H1 (cell line): ENCODE measurements at regions not wholly inside any gene's neighbourhood (a gene's known extent, or its start where the extent isn't known, plus 50 kb on each side); places are given as distances from the start of the nearest gene placed in this dataset.

Experiments used
- CTCF ChIA-PET: fragments of 300-600 bp; sonication (Branson Sonifier 250); formaldehyde crosslinking; loops from one replicate; lab custom pipeline; 2021; ENCODE audit not compliant: partially characterized antibody; lab: Charles Lee
- POLR2A ChIA-PET: fragments of 300-600 bp; sonication (Branson Sonifier 250); formaldehyde crosslinking; loops from one replicate; lab custom pipeline; 2021; ENCODE audit warnings: inconsistent platforms; ENCODE audit not compliant: partially characterized antibody; lab: Charles Lee
- DNase-seq, 2 experiments: peaks; one replicate each; pipeline versions ENCODE4 v3.0.0 to v3.0.0-alpha.2; 2010 to 2022; ENCODE audit warnings: low spot score in 2 of 2, low read depth in 1 of 2, mixed read lengths in 1 of 2
- FAIRE-seq: peaks from 2 replicates; lab custom pipeline; 2011; peaks lifted over from hg19 to GRCh38; lab: Jason Lieb, UNC
- H2AFZ ChIP-seq: 2 replicates; pipeline ENCODE4 v1.8.1; 2012; ENCODE audit warnings: low read length, inconsistent platforms
- H2AK5ac ChIP-seq: 2 replicates; pipeline ENCODE4 v1.6.1; 2013; ENCODE audit warnings: low read depth, low read length
- H2BK120ac ChIP-seq: replicated peaks from 2 replicates; pipeline ENCODE3; 2013; ENCODE audit warnings: low read depth, low read length, inconsistent platforms
- H2BK12ac ChIP-seq: 2 replicates; pipeline ENCODE4 v1.6.1; 2013; ENCODE audit warnings: low read depth, low read length
- H2BK15ac ChIP-seq: 2 replicates; pipeline ENCODE4 v1.6.1; 2013; ENCODE audit warnings: low read length
- H2BK20ac ChIP-seq: 2 replicates; pipeline ENCODE4 v1.6.1; 2013; ENCODE audit warnings: low read length
- H2BK5ac ChIP-seq: 2 replicates; pipeline ENCODE4 v1.6.1; 2013; ENCODE audit warnings: low read depth, low read length
- H3K14ac ChIP-seq: 2 replicates; pipeline ENCODE4 v1.6.1; 2013; ENCODE audit warnings: inconsistent platforms; ENCODE audit not compliant: insufficient read length
- H3K18ac ChIP-seq: 2 replicates; pipeline ENCODE4 v1.6.1; 2013; ENCODE audit warnings: low read length; ENCODE audit errors: extremely low read depth
- H3K23ac ChIP-seq: 2 replicates; pipeline ENCODE4 v1.6.1; 2013; ENCODE audit warnings: inconsistent platforms; ENCODE audit not compliant: insufficient read length
- H3K23me2 ChIP-seq: 2 replicates; pipeline ENCODE4 v1.6.1; 2013; ENCODE audit warnings: low read depth, low read length
- H3K27ac ChIP-seq: 2 replicates; pipeline ENCODE4 v1.6.1; 2011; ENCODE audit warnings: low read depth, low read length, inconsistent platforms
- H3K27me3 ChIP-seq, 4 experiments: replicated peaks in 1 of 4; 1 replicate in 1 of 4; 2 replicates in 3 of 4; pipeline versions ENCODE4 v1.6.1 to v1.8.1; 2011 to 2013; ENCODE audit warnings: low read length in 3 of 4, mild to moderate bottlenecking in 3 of 4, inconsistent platforms in 2 of 4, mixed read lengths in 2 of 4, moderate library complexity in 1 of 4; ENCODE audit not compliant: control insufficient read depth in 3 of 4, insufficient read depth in 3 of 4; ENCODE audit errors: extremely low read depth in 1 of 4
- H3K36me3 ChIP-seq, 4 experiments: 2 replicates each; pipeline versions ENCODE4 v1.6.1 to v1.8.1; 2011 to 2013; ENCODE audit warnings: mild to moderate bottlenecking in 4 of 4, low read length in 3 of 4, moderate library complexity in 2 of 4, control low read depth in 1 of 4, inconsistent platforms in 1 of 4; ENCODE audit not compliant: insufficient read depth in 4 of 4, control insufficient read depth in 2 of 4
- H3K4ac ChIP-seq: replicated peaks from 2 replicates; pipeline ENCODE3; 2013; ENCODE audit warnings: low read length, low read depth, mixed read lengths, inconsistent platforms; ENCODE audit not compliant: insufficient read length
- H3K4me1 ChIP-seq, 4 experiments: replicated peaks in 1 of 4; 1 replicate in 1 of 4; 2 replicates in 3 of 4; pipeline versions ENCODE4 v1.6.1 to v1.8.1; 2011 to 2013; ENCODE audit warnings: low read length in 3 of 4, inconsistent platforms in 2 of 4, mixed read lengths in 1 of 4; ENCODE audit not compliant: insufficient read depth in 4 of 4, control insufficient read depth in 3 of 4
- H3K4me2 ChIP-seq, 2 experiments: 2 replicates each; pipeline versions ENCODE4 v1.6.1 to v1.8.1; 2011 to 2013; ENCODE audit warnings: low read depth in 2 of 2, low read length in 2 of 2, control low read depth in 1 of 2, inconsistent platforms in 1 of 2, mild to moderate bottlenecking in 1 of 2; ENCODE audit not compliant: insufficient read depth in 1 of 2
- H3K4me3 ChIP-seq, 4 experiments: fragments of 200-600, 300-600 bp in 1 of 4; sonication (generic), shearing (Covaris generic), sonication (Bioruptor Twin) in 1 of 4; 2 replicates each; pipeline versions ENCODE4 v1.5.1 to v1.8.1; 2011 to 2016; ENCODE audit warnings: low read length in 4 of 4, low read depth in 3 of 4, control low read depth in 2 of 4, inconsistent platforms in 2 of 4, mild to moderate bottlenecking in 2 of 4, mixed read lengths in 1 of 4, moderate library complexity in 1 of 4; ENCODE audit not compliant: insufficient read depth in 2 of 4; ENCODE audit errors: extremely low read depth in 1 of 4
- H3K56ac ChIP-seq: replicated peaks from 2 replicates; pipeline ENCODE3; 2013; ENCODE audit warnings: low read depth, mild to moderate bottlenecking, mixed read lengths, low read length, inconsistent platforms; ENCODE audit not compliant: insufficient read length
- H3K79me1 ChIP-seq: 2 replicates; pipeline ENCODE4 v1.6.1; 2013; ENCODE audit warnings: low read depth, low read length, control low read depth
- H3K79me2 ChIP-seq, 2 experiments: 2 replicates each; pipeline versions ENCODE4 v1.6.1 to v1.8.1; 2012 to 2013; ENCODE audit warnings: low read length in 2 of 2, mild to moderate bottlenecking in 2 of 2, inconsistent platforms in 1 of 2; ENCODE audit not compliant: insufficient read depth in 2 of 2, control insufficient read depth in 1 of 2
- H3K9ac ChIP-seq, 4 experiments: replicated peaks in 1 of 4; 1 replicate in 1 of 4; 2 replicates in 3 of 4; pipeline versions ENCODE4 v1.6.1 to v1.8.1; 2011 to 2013; ENCODE audit warnings: low read depth in 3 of 4, low read length in 3 of 4, control low read depth in 2 of 4, mild to moderate bottlenecking in 2 of 4, moderate library complexity in 2 of 4, inconsistent platforms in 1 of 4; ENCODE audit errors: extremely low read depth in 1 of 4
- H3K9me3 ChIP-seq, 2 experiments: 2 replicates each; pipeline versions ENCODE4 v1.6.1 to v1.8.1; 2012 to 2013; ENCODE audit warnings: mild to moderate bottlenecking in 2 of 2, moderate library complexity in 2 of 2, control low read depth in 1 of 2, inconsistent platforms in 1 of 2, low read depth in 1 of 2, low read length in 1 of 2, mixed read lengths in 1 of 2; ENCODE audit not compliant: insufficient read depth in 2 of 2
- H4K20me1 ChIP-seq, 2 experiments: replicated peaks in 1 of 2; 2 replicates each; pipeline versions ENCODE3 to v1.8.1; 2011 to 2013; ENCODE audit warnings: inconsistent platforms in 2 of 2, low read length in 2 of 2, mild to moderate bottlenecking in 1 of 2; ENCODE audit not compliant: insufficient read depth in 2 of 2, control insufficient read depth in 1 of 2
- H4K5ac ChIP-seq: 2 replicates; pipeline ENCODE4 v1.6.1; 2013; ENCODE audit warnings: low read length, low read depth, mixed read lengths, inconsistent platforms; ENCODE audit not compliant: insufficient read length
- H4K8ac ChIP-seq: 2 replicates; pipeline ENCODE4 v1.8.0; 2013; ENCODE audit warnings: mild to moderate bottlenecking, moderate library complexity, low read length, inconsistent platforms; ENCODE audit not compliant: insufficient read depth; ENCODE audit errors: extremely low read depth
- H4K91ac ChIP-seq: replicated peaks from 2 replicates; pipeline ENCODE3; 2013; ENCODE audit warnings: low read length, mixed read lengths, inconsistent platforms; ENCODE audit not compliant: insufficient read length
- BACH1 ChIP-seq: IDR thresholded peaks from 2 replicates; pipeline ENCODE4 v1.6.1; 2012; ENCODE audit warnings: low read length, improper control_type of control experiment
- CBX5 ChIP-seq: fragments of 300-800, 300-1000 bp; sonication (generic); IDR thresholded peaks from 2 replicates; pipeline ENCODE4 v1.7.1; 2016; ENCODE audit warnings: antibody characterized with exemption, low read length, low read depth
- CHD1 ChIP-seq: IDR thresholded peaks from 2 replicates; pipeline ENCODE4 v1.6.1; 2012; ENCODE audit warnings: low read depth, low read length, improper control_type of control experiment
- HDAC2 ChIP-seq, 2 experiments: fragments of 300-600 bp in 1 of 2; sonication (generic) in 1 of 2; IDR thresholded peaks; 2 replicates each; pipeline ENCODE4 v1.6.1; 2011 to 2012; ENCODE audit warnings: low read depth in 2 of 2, low read length in 2 of 2, mild to moderate bottlenecking in 2 of 2, moderate library complexity in 2 of 2, borderline replicate concordance in 1 of 2, inconsistent platforms in 1 of 2
- RNF2 ChIP-seq: fragments of 200-900, 300-1000 bp; sonication (generic); IDR thresholded peaks from 2 replicates; pipeline ENCODE4 v1.7.1; 2016; ENCODE audit warnings: borderline replicate concordance, low read depth, mild to moderate bottlenecking, antibody characterized with exemption, low read length; ENCODE audit not compliant: poor library complexity, severe bottlenecking; ENCODE audit errors: missing control alignments
- SP4 ChIP-seq: IDR thresholded peaks from 2 replicates; pipeline ENCODE4 v1.6.1; 2012; ENCODE audit warnings: low read length, inconsistent platforms
- SUZ12 ChIP-seq: fragments of 200-600 bp; sonication (generic); IDR thresholded peaks from 2 replicates; pipeline ENCODE4 v1.6.1; 2012; ENCODE audit warnings: mild to moderate bottlenecking, inconsistent platforms, low read length, moderate library complexity, mixed read lengths
- WGBS, 2 experiments: shearing (Covaris generic) in 1 of 2; methylation state at CpG; one replicate each; pipeline versions ENCODE4 v1.1.6 to v1.1.7; 2013 to 2015; ENCODE audit warnings: low lambda C conversion rate in 2 of 2, mixed read lengths in 2 of 2, inconsistent platforms in 1 of 2, low coverage in 1 of 2, missing lambda C conversion rate in 1 of 2; ENCODE audit not compliant: insufficient replicate concordance in 2 of 2, insufficient coverage in 1 of 2, insufficient read length in 1 of 2; ENCODE audit errors: extremely low coverage in 1 of 2, missing lambda C conversion rate in 1 of 2; 5-methylcytosine and 5-hydroxymethylcytosine counted together

- no peak overlapping the region for H2BK20ac ChIP-seq
- H3K23ac ChIP-seq: no peak overlapping the region
- WGBS, 2 experiments: 89% methylated on average over 2 of the region's 2 CpGs; no CpG with 5 or more reads in 1 of the 2 experiments
- no peaks in the 10 kb centered on the region for H3K79me2 ChIP-seq
- no peak overlapping the region for H4K91ac ChIP-seq
- H3K9ac ChIP-seq: no peak overlapping the region
- DNase-seq: no peak
- H2BK120ac ChIP-seq: no peak overlapping the region
- no peaks in the 10 kb centered on the region for H3K36me3 ChIP-seq
- H3K4me1 ChIP-seq: no peaks in the 10 kb centered on the region
- H3K4me3 ChIP-seq: no peak overlapping the region
- no peak overlapping the region for H2BK15ac ChIP-seq
- H3K27ac ChIP-seq: no peak overlapping the region
- H3K23me2 ChIP-seq: no peaks in the 10 kb centered on the region; the same call in 1 of the 2 replicates
- no peak overlapping the region for H3K4ac ChIP-seq
- H2BK5ac ChIP-seq: no peak overlapping the region
- H4K8ac ChIP-seq: no peak overlapping the region
- POLR2A ChIA-PET: no interaction called here
- no peak overlapping the region for H3K14ac ChIP-seq
- no peaks in the 10 kb centered on the region for H4K20me1 ChIP-seq
- no peaks in the 10 kb centered on the region; a peak in 2 of 7 replicates for H3K27me3 ChIP-seq
- H3K18ac ChIP-seq: no peak overlapping the region
- no peak overlapping the region for H3K4me2 ChIP-seq
- no peaks in the 10 kb centered on the region for H3K79me1 ChIP-seq
- H3K56ac ChIP-seq: no peak overlapping the region
- H3K9me3 ChIP-seq: peaks cover 0 to 6% of the 10 kb centered on the region in 2 experiments; a peak in 2 of 4 replicates
- no peak overlapping the region for H2AK5ac ChIP-seq
- no peak overlapping the region for H4K5ac ChIP-seq
- no peak overlapping the region for H2AFZ ChIP-seq
- CTCF ChIA-PET: no interaction called here
- no peak for FAIRE-seq
- H2BK12ac ChIP-seq: no peak overlapping the region
- TF ChIP-seq CBX5 (no peak), CHD1 (no peak), BACH1 (no peak), SP4 (no peak), SUZ12 (no peak), HDAC2 (IDR thresholded peaks at IDR 0.05; ENCODE audit: borderline replicate concordance in 1 of 2, low read depth in 2 of 2, low read length in 2 of 2) (no peak), RNF2 (no peak)
Observed at GRCh38 chr2:4947911-4948310, 744.3 kb upstream of the SOX11 start.
